Parathyroid adenoma (tissue), 2 donors: ENCODE measurements at regions not wholly inside any gene's neighbourhood (a gene's known extent, or its start where the extent isn't known, plus 50 kb on each side); places are given as distances from the start of the nearest gene placed in this dataset.

Experiments
- H2AFZ ChIP-seq: fragments of 300-600 bp; sonication (generic); one replicate; pipeline ENCODE4 v1.7.0; 2017; ENCODE audit warnings: antibody characterized with exemption, mild to moderate bottlenecking
- H3K27ac ChIP-seq: fragments of 300-600 bp; sonication (generic); one replicate; pipeline ENCODE4 v1.7.0; 2017
- H3K27me3 ChIP-seq: fragments of 300-600 bp; sonication (generic); one replicate; pipeline ENCODE4 v1.7.0; 2017; ENCODE audit warnings: low read length; ENCODE audit not compliant: control insufficient read depth, insufficient read depth
- H3K36me3 ChIP-seq: fragments of 300-600 bp; sonication (generic); one replicate; pipeline ENCODE4 v1.7.0; 2017; ENCODE audit warnings: low read length; ENCODE audit not compliant: control insufficient read depth, insufficient read depth
- H3K4me1 ChIP-seq: fragments of 300-600 bp; sonication (generic); one replicate; pipeline ENCODE4 v1.7.0; 2017; ENCODE audit warnings: control low read depth
- H3K4me2 ChIP-seq: fragments of 300-600 bp; sonication (generic); one replicate; pipeline ENCODE4 v1.7.0; 2017; ENCODE audit warnings: low read length
- H3K4me3 ChIP-seq: fragments of 300-600 bp; sonication (generic); one replicate; pipeline ENCODE4 v1.7.0; 2017; ENCODE audit warnings: low read depth, low read length
- H3K79me2 ChIP-seq: fragments of 300-600 bp; sonication (generic); one replicate; pipeline ENCODE4 v1.7.0; 2017; ENCODE audit warnings: control low read depth
- H3K9ac ChIP-seq: fragments of 300-600 bp; sonication (generic); one replicate; pipeline ENCODE4 v1.7.0; 2017; ENCODE audit warnings: mild to moderate bottlenecking
- H3K9me3 ChIP-seq: fragments of 300-600 bp; sonication (generic); one replicate; pipeline ENCODE4 v1.7.0; 2017; ENCODE audit warnings: low read length; ENCODE audit not compliant: control insufficient read depth
- TF ChIP-seq, protein P1 (sequence below): fragments of 300-600 bp; sonication (generic); IDR thresholded peaks from one replicate; pipeline ENCODE4 v1.7.0; 2017; ENCODE audit warnings: antibody characterized with exemption, mild to moderate bottlenecking
- donor health status: primary hyperparathyroidism.

GRCh38 chr1:96387785-96388184 is 333.8 kb upstream of the PTBP2 start:
- TF ChIP-seq, protein P1, sequence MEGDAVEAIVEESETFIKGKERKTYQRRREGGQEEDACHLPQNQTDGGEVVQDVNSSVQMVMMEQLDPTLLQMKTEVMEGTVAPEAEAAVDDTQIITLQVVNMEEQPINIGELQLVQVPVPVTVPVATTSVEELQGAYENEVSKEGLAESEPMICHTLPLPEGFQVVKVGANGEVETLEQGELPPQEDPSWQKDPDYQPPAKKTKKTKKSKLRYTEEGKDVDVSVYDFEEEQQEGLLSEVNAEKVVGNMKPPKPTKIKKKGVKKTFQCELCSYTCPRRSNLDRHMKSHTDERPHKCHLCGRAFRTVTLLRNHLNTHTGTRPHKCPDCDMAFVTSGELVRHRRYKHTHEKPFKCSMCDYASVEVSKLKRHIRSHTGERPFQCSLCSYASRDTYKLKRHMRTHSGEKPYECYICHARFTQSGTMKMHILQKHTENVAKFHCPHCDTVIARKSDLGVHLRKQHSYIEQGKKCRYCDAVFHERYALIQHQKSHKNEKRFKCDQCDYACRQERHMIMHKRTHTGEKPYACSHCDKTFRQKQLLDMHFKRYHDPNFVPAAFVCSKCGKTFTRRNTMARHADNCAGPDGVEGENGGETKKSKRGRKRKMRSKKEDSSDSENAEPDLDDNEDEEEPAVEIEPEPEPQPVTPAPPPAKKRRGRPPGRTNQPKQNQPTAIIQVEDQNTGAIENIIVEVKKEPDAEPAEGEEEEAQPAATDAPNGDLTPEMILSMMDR: no peak
- Histone ChIP-seq H3K27me3 (no peaks in the 10 kb centered on the region), H3K4me2 (no peak overlapping the region), H3K9me3 (no peaks in the 10 kb centered on the region), H3K79me2 (no peaks in the 10 kb centered on the region), H3K27ac (no peak overlapping the region), H3K4me1 (no peaks in the 10 kb centered on the region), H3K9ac (no peak overlapping the region), H3K4me3 (no peak overlapping the region), H3K36me3 (no peaks in the 10 kb centered on the region), H2AFZ (no peak overlapping the region)

GRCh38 chr1:96388421-96389310 is 332.9 kb upstream of the PTBP2 start:
- TF ChIP-seq, protein P1: no peak
- no peaks in the 10 kb centered on the region for H3K79me2 ChIP-seq
- H3K9ac ChIP-seq: no peak overlapping the region
- H3K27me3 ChIP-seq: no peaks in the 10 kb centered on the region
- H3K36me3 ChIP-seq: no peaks in the 10 kb centered on the region
- no peak overlapping the region for H3K4me3 ChIP-seq
- H3K9me3 ChIP-seq: no peaks in the 10 kb centered on the region
- H3K4me2 ChIP-seq: no peak overlapping the region
- H3K4me1 ChIP-seq: no peaks in the 10 kb centered on the region
- H2AFZ ChIP-seq: no peak overlapping the region
- no peak overlapping the region for H3K27ac ChIP-seq

GRCh38 chr1:96400089-96400488 is 321.5 kb upstream of the PTBP2 start:
- H3K4me2 ChIP-seq: no peak overlapping the region
- no peaks in the 10 kb centered on the region for H3K4me1 ChIP-seq
- no peak overlapping the region for H3K27ac ChIP-seq
- no peaks in the 10 kb centered on the region for H3K9me3 ChIP-seq
- no peaks in the 10 kb centered on the region for H3K36me3 ChIP-seq
- TF ChIP-seq, protein P1: no peak
- no peak overlapping the region for H3K4me3 ChIP-seq
- H3K79me2 ChIP-seq: no peaks in the 10 kb centered on the region
- no peaks in the 10 kb centered on the region for H3K27me3 ChIP-seq
- no peak overlapping the region for H2AFZ ChIP-seq
- no peak overlapping the region for H3K9ac ChIP-seq

DNA sequence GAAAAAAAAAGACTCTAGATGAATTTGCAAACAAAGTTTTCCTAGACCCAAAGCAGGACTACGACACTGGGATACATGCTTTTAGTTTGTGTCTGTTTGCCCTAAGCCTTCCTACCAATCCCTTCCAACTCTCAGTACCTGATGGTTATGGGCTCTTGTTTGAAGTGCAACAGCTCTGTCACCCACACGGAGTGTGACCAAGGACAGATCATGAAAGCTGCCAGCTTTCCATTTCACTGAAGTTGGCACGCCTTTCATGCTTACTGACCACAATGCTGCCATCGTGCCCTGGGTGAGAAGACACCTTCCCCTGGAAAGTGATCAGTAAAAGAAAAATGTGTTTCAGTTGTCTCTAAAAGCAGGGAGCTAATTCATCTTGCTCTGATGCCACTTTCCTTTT is 312.5 kb upstream of the PTBP2 start:
- TF ChIP-seq, protein P1: no peak
- Histone ChIP-seq H3K36me3 (no peaks in the 10 kb centered on the region), H3K4me1 (no peaks in the 10 kb centered on the region), H3K27ac (no peak overlapping the region), H3K9me3 (no peaks in the 10 kb centered on the region), H3K4me3 (no peak overlapping the region), H3K27me3 (no peaks in the 10 kb centered on the region), H2AFZ (no peak overlapping the region), H3K9ac (no peak overlapping the region), H3K4me2 (no peak overlapping the region), H3K79me2 (no peaks in the 10 kb centered on the region)

DNA sequence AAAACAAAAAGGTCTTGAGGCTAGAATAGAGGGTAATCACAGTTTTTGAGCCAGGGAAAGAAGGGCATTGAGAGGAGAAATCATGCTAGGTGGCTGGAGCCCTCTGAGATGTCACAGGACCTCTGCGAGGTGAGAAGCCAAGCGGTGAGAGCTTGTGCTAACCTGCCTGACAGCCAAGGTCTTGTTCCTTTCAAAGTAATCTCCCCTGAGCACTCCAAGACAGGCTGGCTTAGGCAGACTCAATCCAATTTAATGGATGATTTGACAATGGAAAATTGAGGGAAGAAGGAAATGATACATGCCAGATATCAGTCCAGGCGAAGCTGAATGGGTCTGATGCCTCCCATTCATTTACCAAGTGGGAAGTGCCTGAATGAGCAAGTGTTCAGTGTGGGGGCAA is 311.9 kb upstream of the PTBP2 start:
- no peaks in the 10 kb centered on the region for H3K36me3 ChIP-seq
- no peaks in the 10 kb centered on the region for H3K27me3 ChIP-seq
- no peak overlapping the region for H3K9ac ChIP-seq
- H3K27ac ChIP-seq: no peak overlapping the region
- H3K9me3 ChIP-seq: no peaks in the 10 kb centered on the region
- no peak overlapping the region for H3K4me3 ChIP-seq
- H3K4me2 ChIP-seq: no peak overlapping the region
- TF ChIP-seq, protein P1: no peak
- H2AFZ ChIP-seq: no peak overlapping the region
- H3K4me1 ChIP-seq: no peaks in the 10 kb centered on the region
- H3K79me2 ChIP-seq: no peaks in the 10 kb centered on the region
